ENCODE measurements at regions not wholly inside any gene's neighbourhood (a gene's known extent, or its start where the extent isn't known, plus 50 kb on each side); places are given as distances from the start of the nearest gene placed in this dataset.

- TF ChIP-seq EP300 (IDR thresholded peaks at IDR 0.05; ENCODE audit: low read depth) (no peak), POLR2A (IDR thresholded peaks at IDR 0.05) (no peak), POLR2AphosphoS5 (IDR thresholded peaks at IDR 0.05) (no peak)
- TF ChIP-seq, protein P1, sequence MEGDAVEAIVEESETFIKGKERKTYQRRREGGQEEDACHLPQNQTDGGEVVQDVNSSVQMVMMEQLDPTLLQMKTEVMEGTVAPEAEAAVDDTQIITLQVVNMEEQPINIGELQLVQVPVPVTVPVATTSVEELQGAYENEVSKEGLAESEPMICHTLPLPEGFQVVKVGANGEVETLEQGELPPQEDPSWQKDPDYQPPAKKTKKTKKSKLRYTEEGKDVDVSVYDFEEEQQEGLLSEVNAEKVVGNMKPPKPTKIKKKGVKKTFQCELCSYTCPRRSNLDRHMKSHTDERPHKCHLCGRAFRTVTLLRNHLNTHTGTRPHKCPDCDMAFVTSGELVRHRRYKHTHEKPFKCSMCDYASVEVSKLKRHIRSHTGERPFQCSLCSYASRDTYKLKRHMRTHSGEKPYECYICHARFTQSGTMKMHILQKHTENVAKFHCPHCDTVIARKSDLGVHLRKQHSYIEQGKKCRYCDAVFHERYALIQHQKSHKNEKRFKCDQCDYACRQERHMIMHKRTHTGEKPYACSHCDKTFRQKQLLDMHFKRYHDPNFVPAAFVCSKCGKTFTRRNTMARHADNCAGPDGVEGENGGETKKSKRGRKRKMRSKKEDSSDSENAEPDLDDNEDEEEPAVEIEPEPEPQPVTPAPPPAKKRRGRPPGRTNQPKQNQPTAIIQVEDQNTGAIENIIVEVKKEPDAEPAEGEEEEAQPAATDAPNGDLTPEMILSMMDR (IDR thresholded peaks at IDR 0.05): no peak
Observed at GRCh38 chr6:3919849-3920248, 70.7 kb downstream of the FAM50B start.

All from transverse colon (tissue), 4 donors.